Left cardiac atrium (tissue), 4 donors: ENCODE measurements at regions not wholly inside any gene's neighbourhood (a gene's known extent, or its start where the extent isn't known, plus 50 kb on each side); places are given as distances from the start of the nearest gene placed in this dataset.
A peak's percentile ranks its signal among the peaks of the same experiment; 100 is the strongest.
"Not testable (repeated sequence)": the region's sequence is repeated elsewhere in the genome, so short reads cannot be mapped to it uniquely, and the experiment has no call there.

Source experiments
- ATAC-seq, 2 donors: fragments of 200-7000 bp; cut with Tn5 transposase; one replicate each; pipeline ENCODE4 v1.9.1; 2020; ENCODE audit warnings: mild to moderate bottlenecking in 2 of 2, moderate library complexity in 2 of 2
- DNase-seq: peaks from one replicate; pipeline ENCODE4 v3.0.0-alpha.2; 2020
- intact Hi-C, 2 donors: fragments of 100-400 bp; cut with DNase I; formaldehyde crosslinking; loops; one replicate each; pipeline versions ENCODE4 v1.14.1 to v1.15.1; 2022 to 2023
- donor health status: DM: no; HTN: yes; CAD: no.
- donor health status: DM: no; HTN: yes; CAD: no; lungs with severe emphysema.
- donor health status: DM: yes; HTN: yes; CAD: no.
- donor health status: Dilated cardiomyopathy.

DNA sequence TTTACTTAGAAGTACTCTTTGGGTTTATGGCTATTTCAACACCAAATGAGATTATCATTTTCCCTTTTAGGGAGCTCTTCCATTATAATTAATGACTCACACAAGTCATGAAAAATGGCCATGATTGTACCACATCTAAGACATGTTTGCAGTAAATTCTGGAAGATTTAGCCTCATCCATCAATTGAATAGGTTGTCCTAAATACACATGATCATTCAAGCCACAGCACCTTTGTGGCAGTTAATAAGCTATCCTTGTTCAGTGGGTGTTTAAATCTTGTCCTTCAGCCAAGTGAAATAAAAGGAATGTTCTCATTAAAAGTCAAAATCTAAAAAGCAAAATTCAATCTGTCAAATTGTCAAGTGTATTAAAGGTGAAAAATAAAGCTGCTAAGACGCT, 237.5 kb downstream of the ZPLD1 start:
- ATAC-seq: no peak
- no peak for DNase-seq
- intact Hi-C loops: loop anchor here (5.0 kb wide), 1 partner anchor 70 kb away; no protein-coding TSS in a partner anchor

GRCh38 chr3:102673271-102674115, 238.7 kb downstream of the ZPLD1 start:
- peak; percentile 89 to 94 for ATAC-seq
- intact Hi-C loops: loop anchor here (5.0 kb wide), 1 partner anchor 69 kb away; no protein-coding TSS in a partner anchor
- peak; percentile 52 for DNase-seq

GRCh38 chr3:102674284-102674683, 239.5 kb downstream of the ZPLD1 start:
- ATAC-seq: no peak
- intact Hi-C loops: loop anchor here (5.0 kb wide), 1 partner anchor 68 kb away; no protein-coding TSS in a partner anchor

DNA sequence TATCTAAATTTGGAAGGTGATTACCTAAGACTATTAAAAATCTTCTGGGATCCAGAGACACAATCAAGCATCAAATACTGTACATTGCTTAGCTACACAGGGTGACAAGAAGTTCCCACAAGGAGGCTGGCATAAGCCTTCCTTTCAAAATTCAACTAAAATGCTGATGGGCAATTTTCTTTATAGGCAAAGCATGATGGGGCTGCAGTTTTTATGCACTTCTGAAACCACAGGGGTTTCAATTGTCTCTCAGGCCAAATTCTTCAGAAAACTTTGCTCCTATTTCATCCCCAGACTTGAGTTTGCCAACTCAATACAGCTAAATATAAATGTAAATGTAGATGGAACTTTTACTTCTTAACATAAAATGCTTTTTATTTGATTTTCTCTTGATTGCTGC, 241.6 kb downstream of the ZPLD1 start:
- DNase-seq (no peak), ATAC-seq (no peak)
- intact Hi-C loops: no loop called here

More at GRCh38 chr3:102674284-102674683, 239.5 kb downstream of the ZPLD1 start:
- no peak for DNase-seq

- ATAC-seq: no peak
- DNase-seq: no peak
- intact Hi-C loops: no loop called here
These were observed 247.9 kb downstream of the ZPLD1 start for GRCh38 chr3:102682741-102683140.

- ATAC-seq (no peak), DNase-seq (no peak)
- intact Hi-C loops: no loop called here
These were observed 252.0 kb downstream of the ZPLD1 start for GRCh38 chr3:102686792-102687191.

DNA sequence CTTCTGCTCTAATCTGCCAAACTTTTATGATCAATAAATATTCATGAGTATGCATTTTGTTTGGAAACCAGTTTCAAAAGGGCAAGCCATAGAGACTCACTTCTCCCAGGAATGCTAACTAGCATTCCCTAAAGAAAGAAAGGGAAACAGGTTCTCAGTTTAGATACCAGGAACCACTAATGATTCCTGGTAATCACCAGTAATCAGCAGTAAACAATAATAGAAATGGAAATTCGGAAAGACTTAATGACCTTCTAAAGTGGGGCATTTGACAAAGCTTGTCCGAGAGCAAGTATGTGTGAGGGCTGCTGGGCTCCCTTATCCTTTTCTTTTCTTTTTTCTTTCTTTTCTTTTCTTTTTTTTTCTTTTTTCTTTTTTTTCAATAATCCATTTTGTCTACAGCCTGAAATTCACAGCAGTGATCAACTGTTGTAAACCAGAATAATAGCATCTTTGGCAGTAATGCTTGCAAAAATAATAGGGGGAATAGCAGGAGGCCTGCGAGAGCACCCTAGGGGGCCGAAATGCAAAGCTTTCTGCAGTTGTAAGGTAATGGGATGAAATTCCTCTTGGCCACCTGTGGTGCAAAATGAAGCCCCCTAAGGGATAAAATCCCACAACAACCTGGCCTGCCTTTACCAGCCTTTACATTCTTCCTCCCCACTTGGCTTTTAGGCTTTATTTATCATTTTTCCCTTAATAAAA, 253.2 kb downstream of the ZPLD1 start:
- DNase-seq (no peak), ATAC-seq (no peak)
- intact Hi-C loops: no loop called here

- ATAC-seq (no peak), DNase-seq (no peak)
- intact Hi-C loops: no loop called here
These were observed 253.7 kb downstream of the ZPLD1 start for GRCh38 chr3:102688556-102688930.

- DNase-seq: no peak
- intact Hi-C loops: no loop called here
- no peak for ATAC-seq
These were observed 256.7 kb downstream of the ZPLD1 start for GRCh38 chr3:102691507-102691906.

- ATAC-seq (no peak), DNase-seq (no peak)
- intact Hi-C loops: no loop called here
These were observed 264.4 kb downstream of the ZPLD1 start for GRCh38 chr3:102699104-102699818.

DNA sequence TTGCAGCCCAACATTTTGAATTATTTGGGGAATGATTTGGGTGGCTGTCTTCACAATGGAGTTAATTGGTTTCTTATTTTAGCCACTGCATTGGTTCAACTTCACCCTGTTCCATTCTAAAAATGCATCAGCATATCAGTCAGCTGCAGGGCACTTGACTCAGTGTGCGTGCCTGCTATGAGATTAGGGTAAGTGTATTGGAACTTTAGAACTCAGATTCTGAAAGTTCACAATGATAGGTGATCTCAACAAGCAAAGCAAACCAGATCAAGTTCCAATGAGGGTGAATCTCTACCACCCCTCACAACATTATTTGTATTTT, 265.0 kb downstream of the ZPLD1 start:
- no peak for DNase-seq
- ATAC-seq: peak; percentile 42 to 63
- intact Hi-C loops: no loop called here

GRCh38 chr3:102712896-102713295, 278.1 kb downstream of the ZPLD1 start:
- ATAC-seq: no peak
- intact Hi-C loops: no loop called here
- DNase-seq: no peak

- no peak for DNase-seq
- intact Hi-C loops: no loop called here
- no peak for ATAC-seq
These were observed 279.8 kb downstream of the ZPLD1 start for GRCh38 chr3:102714567-102714966.

DNA sequence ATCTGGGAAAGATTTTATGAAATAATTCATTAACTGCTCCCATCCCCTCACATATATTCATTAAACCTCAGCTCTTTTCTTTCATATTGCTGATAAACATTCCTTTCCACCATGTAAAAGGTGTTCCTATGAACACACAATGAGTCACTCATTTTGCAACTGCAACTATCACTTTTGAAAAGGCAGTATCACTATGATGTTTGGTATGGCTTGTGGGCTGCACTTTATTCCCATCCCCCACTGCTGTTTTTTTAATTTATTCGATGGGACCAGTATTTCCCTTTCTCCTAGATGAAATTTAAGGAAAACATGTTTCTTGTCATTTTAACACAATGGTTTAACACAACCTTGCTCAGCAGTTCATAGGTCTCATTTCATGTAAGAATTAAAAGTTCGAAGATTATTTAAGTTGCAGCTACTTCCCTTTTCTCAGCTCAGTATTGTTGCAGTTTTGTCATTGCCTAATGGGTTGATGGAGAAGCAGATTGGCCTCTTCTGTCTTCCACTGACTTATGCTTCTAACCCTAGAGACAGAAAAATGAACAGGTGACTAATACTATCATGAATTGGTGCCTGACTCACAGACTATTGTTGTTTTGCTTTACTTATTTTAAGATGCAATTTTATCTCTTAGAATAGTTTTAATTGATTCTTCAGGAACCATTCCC, 280.3 kb downstream of the ZPLD1 start:
- intact Hi-C loops: no loop called here
- ATAC-seq (no peak), DNase-seq (no peak)

GRCh38 chr3:102718651-102719050, 283.8 kb downstream of the ZPLD1 start:
- DNase-seq (no peak), ATAC-seq (no peak)
- intact Hi-C loops: no loop called here

DNA sequence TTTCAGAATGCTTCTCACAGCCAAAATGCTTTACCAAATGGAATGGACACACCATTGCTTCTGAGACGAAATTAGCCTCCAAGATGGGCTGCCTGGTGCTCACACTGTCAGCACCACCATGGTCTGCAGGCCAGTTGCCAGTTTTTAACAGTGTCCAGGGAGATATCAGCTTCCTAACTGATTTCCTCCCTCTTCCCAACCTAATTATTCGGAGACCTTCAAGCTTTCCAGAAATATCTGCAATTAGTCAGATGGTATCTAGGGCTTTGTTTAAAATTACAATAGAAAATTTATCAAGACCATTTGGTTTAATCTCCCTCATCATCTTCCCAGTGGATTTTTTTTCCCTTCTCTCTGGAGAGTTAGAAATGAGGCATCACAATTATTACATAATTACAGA, 287.5 kb downstream of the ZPLD1 start:
- intact Hi-C loops: no loop called here
- DNase-seq (no peak), ATAC-seq (peak in 1 of 2 donors; percentile 47)

DNA sequence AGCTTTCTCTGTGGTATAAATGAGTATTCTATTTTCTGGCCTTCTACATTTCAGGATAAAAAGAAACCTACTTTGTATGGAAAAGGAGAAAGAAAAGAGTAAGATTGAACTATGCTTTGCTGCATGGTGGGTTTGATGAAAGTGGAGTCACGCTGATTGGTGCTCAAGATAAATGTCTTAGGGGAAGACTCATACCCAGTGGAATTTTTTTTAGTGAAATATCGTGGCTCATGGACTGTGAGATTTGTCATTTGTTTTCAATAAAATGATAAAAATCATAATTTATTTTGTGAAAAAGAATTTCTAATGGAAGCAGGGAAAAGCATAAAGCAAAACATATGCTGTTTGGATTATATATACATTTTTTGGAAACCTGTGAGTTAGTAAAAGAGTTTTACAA, 292.5 kb downstream of the ZPLD1 start:
- ATAC-seq: no peak
- intact Hi-C loops: no loop called here
- DNase-seq: no peak

DNA sequence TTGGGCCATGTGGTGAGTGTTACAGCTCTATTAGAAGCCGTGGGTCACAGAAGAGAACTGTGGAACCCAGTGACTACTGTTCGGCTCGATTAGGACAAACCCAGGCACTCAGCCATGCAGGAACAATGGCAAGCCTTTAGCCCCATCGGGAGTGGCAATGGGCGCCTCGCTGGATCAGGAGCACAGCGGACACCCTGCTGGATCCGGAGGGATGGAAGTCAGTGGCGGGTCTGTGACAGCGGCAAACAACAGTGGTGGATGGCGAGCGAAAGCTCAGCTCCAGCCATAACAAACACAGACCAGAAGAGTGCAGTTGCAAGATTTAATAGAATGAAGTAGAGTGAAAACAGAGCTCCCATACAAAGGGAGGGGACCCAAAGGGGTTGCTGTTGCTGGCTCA, 297.8 kb downstream of the ZPLD1 start:
- DNase-seq, ATAC-seq, intact Hi-C loops: not testable (repeated sequence)

GRCh38 chr3:102733791-102734563, 299.2 kb downstream of the ZPLD1 start:
- DNase-seq (no peak), ATAC-seq (peak in 1 of 2 donors; percentile 32)
- intact Hi-C loops: no loop called here
